ENCODE measurements at regions not wholly inside any gene's neighbourhood (a gene's known extent, or its start where the extent isn't known, plus 50 kb on each side); places are given as distances from the start of the nearest gene placed in this dataset.

GRCh38 chr10:36033808-36034207 is 391.7 kb upstream of the FZD8 start:
- H2BK120ac ChIP-seq (ENCODE audit: low read depth, low read length), result no peak overlapping the region
- no peak overlapping the region for H2BK12ac ChIP-seq (ENCODE audit: low read length)
- no peak overlapping the region for H3K4me2 ChIP-seq (ENCODE audit: insufficient read depth, low read length, poor library complexity, severe bottlenecking)
- H4K8ac ChIP-seq (ENCODE audit: low read depth, low read length), result no peak overlapping the region
- H2BK5ac ChIP-seq (ENCODE audit: low read length), result no peak overlapping the region
- H3K9me3 ChIP-seq (replicated peaks in 1 of 2; ENCODE audit: control insufficient read depth in 2 of 2, insufficient read depth in 1 of 2, low read depth in 1 of 2, low read length in 2 of 2), result peaks cover 0 to 2% of the 10 kb centered on the region in 2 donors
- H2AFZ ChIP-seq (ENCODE audit: low read length), result no peak overlapping the region
- no peaks in the 10 kb centered on the region for H3K27me3 ChIP-seq (ENCODE audit: control insufficient read depth in 3 of 3, insufficient read depth in 3 of 3, low read depth in 1 of 3, low read length in 3 of 3)
- no peak overlapping the region for H3K4me3 ChIP-seq (ENCODE audit: low read length in 2 of 2)
- DNase-seq (ENCODE audit: low spot score), result no peak
- no peak overlapping the region for H3K4ac ChIP-seq (ENCODE audit: low read length)
- no peaks in the 10 kb centered on the region for H3K79me1 ChIP-seq (ENCODE audit: low read depth, low read length)
- H3K18ac ChIP-seq (ENCODE audit: low read length), result no peak overlapping the region
- no peaks in the 10 kb centered on the region for H3K36me3 ChIP-seq (replicated peaks in 1 of 2; ENCODE audit: control insufficient read depth in 2 of 2, insufficient read depth in 2 of 2, low read length in 2 of 2)
- H2AK5ac ChIP-seq (ENCODE audit: low read depth, low read length), result no peak overlapping the region
- H3K27ac ChIP-seq (replicated peaks; ENCODE audit: low read length), result no peak overlapping the region
- no peak overlapping the region for H3K14ac ChIP-seq (ENCODE audit: low read length)
- no peaks in the 10 kb centered on the region for H3K4me1 ChIP-seq (ENCODE audit: control insufficient read depth in 2 of 2, insufficient read depth in 1 of 2, low read depth in 1 of 2, low read length in 2 of 2)
- H3K23ac ChIP-seq (ENCODE audit: low read depth, low read length, poor library complexity), result no peak overlapping the region
- H2BK15ac ChIP-seq (ENCODE audit: low read length), result no peak overlapping the region
- H4K91ac ChIP-seq (ENCODE audit: low read depth, low read length, poor library complexity), result no peak overlapping the region
- H3K9ac ChIP-seq (ENCODE audit: low read depth, low read length, poor library complexity), result no peak overlapping the region

- no peaks in the 10 kb centered on the region for H3K27me3 ChIP-seq (ENCODE audit: control insufficient read depth in 3 of 3, insufficient read depth in 3 of 3, low read depth in 1 of 3, low read length in 3 of 3)
- no peak overlapping the region for H4K8ac ChIP-seq (ENCODE audit: low read depth, low read length)
- no peak overlapping the region for H3K23ac ChIP-seq (ENCODE audit: low read depth, low read length, poor library complexity)
- no peak overlapping the region for H3K4me3 ChIP-seq (ENCODE audit: low read length in 2 of 2)
- H3K79me1 ChIP-seq (ENCODE audit: low read depth, low read length), result no peaks in the 10 kb centered on the region
- no peak for DNase-seq (ENCODE audit: low spot score)
- no CpG with 5 or more reads among the region's 3 CpGs for WGBS, 2 donors (ENCODE audit: extremely low coverage in 2 of 2, insufficient read length in 2 of 2, insufficient replicate concordance in 1 of 2)
- no peak overlapping the region for H2BK5ac ChIP-seq (ENCODE audit: low read length)
- peaks cover 0 to 2% of the 10 kb centered on the region in 2 donors for H3K9me3 ChIP-seq (replicated peaks in 1 of 2; ENCODE audit: control insufficient read depth in 2 of 2, insufficient read depth in 1 of 2, low read depth in 1 of 2, low read length in 2 of 2)
- H3K9ac ChIP-seq (ENCODE audit: low read depth, low read length, poor library complexity), result no peak overlapping the region
- H2AFZ ChIP-seq (ENCODE audit: low read length), result no peak overlapping the region
- H3K14ac ChIP-seq (ENCODE audit: low read length), result no peak overlapping the region
- H3K27ac ChIP-seq (replicated peaks; ENCODE audit: low read length), result no peak overlapping the region
- no peak overlapping the region for H2AK5ac ChIP-seq (ENCODE audit: low read depth, low read length)
- no peak overlapping the region for H3K18ac ChIP-seq (ENCODE audit: low read length)
- no peaks in the 10 kb centered on the region for H3K36me3 ChIP-seq (replicated peaks in 1 of 2; ENCODE audit: control insufficient read depth in 2 of 2, insufficient read depth in 2 of 2, low read length in 2 of 2)
- H2BK120ac ChIP-seq (ENCODE audit: low read depth, low read length), result no peak overlapping the region
- no peak overlapping the region for H4K91ac ChIP-seq (ENCODE audit: low read depth, low read length, poor library complexity)
- no peak overlapping the region for H3K4ac ChIP-seq (ENCODE audit: low read length)
- H3K4me1 ChIP-seq (ENCODE audit: control insufficient read depth in 2 of 2, insufficient read depth in 1 of 2, low read depth in 1 of 2, low read length in 2 of 2), result peaks cover 0 to 2% of the 10 kb centered on the region in 2 donors
- no peak overlapping the region for H2BK15ac ChIP-seq (ENCODE audit: low read length)
- H2BK12ac ChIP-seq (ENCODE audit: low read length), result no peak overlapping the region
- no peak overlapping the region for H3K4me2 ChIP-seq (ENCODE audit: insufficient read depth, low read length, poor library complexity, severe bottlenecking)
Measured at GRCh38 chr10:36030516-36030915, 388.4 kb upstream of the FZD8 start.

DNA sequence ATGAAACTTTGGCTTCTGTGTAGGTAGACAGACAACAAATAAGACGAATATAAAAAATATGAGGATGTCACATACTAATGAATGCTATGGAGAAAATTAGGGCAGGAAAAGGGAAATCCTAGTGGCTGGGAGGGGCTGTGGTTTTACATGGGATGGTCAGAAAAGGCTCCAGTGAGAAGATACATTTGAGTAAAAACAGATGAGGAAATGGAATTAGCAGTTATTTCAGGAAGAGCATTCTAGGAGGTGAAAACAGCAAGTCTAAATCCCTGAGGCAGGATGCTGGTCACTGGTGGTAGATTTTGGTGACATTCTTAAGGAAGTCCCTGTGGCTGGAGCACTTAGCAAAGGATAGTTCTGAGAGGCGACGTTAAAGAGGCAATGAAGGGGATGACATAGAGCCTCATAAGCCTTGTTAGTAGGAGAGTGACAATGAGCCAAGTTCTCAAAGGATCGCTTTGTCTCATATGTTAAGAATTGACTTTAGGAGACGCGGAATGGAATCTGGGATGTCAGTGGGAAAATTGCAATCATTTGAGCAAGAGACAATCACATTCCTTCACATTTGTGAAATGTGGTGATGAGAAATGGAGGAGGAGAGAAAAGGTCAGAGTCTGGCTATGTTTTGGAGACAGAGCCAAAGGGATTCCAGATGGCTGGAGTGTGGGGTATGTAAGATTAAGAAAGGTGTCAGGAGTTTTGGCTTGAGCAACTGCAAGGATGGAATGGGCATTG is 384.7 kb upstream of the FZD8 start:
- Histone ChIP-seq H2AFZ (ENCODE audit: low read length) (no peak overlapping the region), H2BK5ac (ENCODE audit: low read length) (no peak overlapping the region), H3K23ac (ENCODE audit: low read depth, low read length, poor library complexity) (no peak overlapping the region), H3K36me3 (replicated peaks in 1 of 2; ENCODE audit: control insufficient read depth in 2 of 2, insufficient read depth in 2 of 2, low read length in 2 of 2) (no peaks in the 10 kb centered on the region), H3K4me1 (ENCODE audit: control insufficient read depth in 2 of 2, insufficient read depth in 1 of 2, low read depth in 1 of 2, low read length in 2 of 2) (peaks cover 0 to 2% of the 10 kb centered on the region in 2 donors), H3K27me3 (ENCODE audit: control insufficient read depth in 3 of 3, insufficient read depth in 3 of 3, low read depth in 1 of 3, low read length in 3 of 3) (no peaks in the 10 kb centered on the region), H2BK15ac (ENCODE audit: low read length) (no peak overlapping the region), H4K8ac (ENCODE audit: low read depth, low read length) (no peak overlapping the region), H3K27ac (replicated peaks; ENCODE audit: low read length) (no peak overlapping the region), H3K9ac (ENCODE audit: low read depth, low read length, poor library complexity) (no peak overlapping the region), H3K4me3 (ENCODE audit: low read length in 2 of 2) (no peak overlapping the region), H4K91ac (ENCODE audit: low read depth, low read length, poor library complexity) (no peak overlapping the region), H2BK12ac (ENCODE audit: low read length) (no peak overlapping the region), H2BK120ac (ENCODE audit: low read depth, low read length) (no peak overlapping the region), H3K4me2 (ENCODE audit: insufficient read depth, low read length, poor library complexity, severe bottlenecking) (no peak overlapping the region), H3K18ac (ENCODE audit: low read length) (no peak overlapping the region), H2AK5ac (ENCODE audit: low read depth, low read length) (no peak overlapping the region), H3K14ac (ENCODE audit: low read length) (no peak overlapping the region), H3K4ac (ENCODE audit: low read length) (no peak overlapping the region), H3K79me1 (ENCODE audit: low read depth, low read length) (no peaks in the 10 kb centered on the region), H3K9me3 (replicated peaks in 1 of 2; ENCODE audit: control insufficient read depth in 2 of 2, insufficient read depth in 1 of 2, low read depth in 1 of 2, low read length in 2 of 2) (peaks cover 0 to under 1% of the 10 kb centered on the region in 2 donors)
- DNase-seq (ENCODE audit: low spot score), result no peak
- no CpG with 5 or more reads among the region's 6 CpGs for WGBS, 2 donors (ENCODE audit: extremely low coverage in 2 of 2, insufficient read length in 2 of 2, insufficient replicate concordance in 1 of 2)

DNA sequence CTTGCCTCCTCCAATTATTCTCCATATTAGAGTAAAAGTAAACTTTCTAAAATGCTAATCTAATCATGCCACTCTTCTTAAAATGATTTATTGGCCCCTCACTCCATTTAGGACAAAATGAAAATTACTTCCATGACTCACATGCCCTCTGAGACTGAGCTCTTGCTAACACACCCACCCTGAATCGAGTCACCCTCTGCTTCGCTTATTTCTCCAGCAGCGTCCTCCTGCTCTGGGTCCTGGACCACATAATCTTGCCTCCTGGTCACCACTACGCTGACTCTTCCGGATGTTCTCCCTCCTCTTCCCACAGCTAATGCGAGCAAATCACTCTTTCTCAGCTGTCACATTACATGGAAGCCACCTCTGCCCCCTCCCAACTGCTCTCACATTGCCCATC is 384.0 kb upstream of the FZD8 start:
- Histone ChIP-seq H3K14ac (ENCODE audit: low read length) (no peak overlapping the region), H3K27me3 (ENCODE audit: control insufficient read depth in 3 of 3, insufficient read depth in 3 of 3, low read depth in 1 of 3, low read length in 3 of 3) (no peaks in the 10 kb centered on the region), H2BK5ac (ENCODE audit: low read length) (no peak overlapping the region), H3K4me1 (ENCODE audit: control insufficient read depth in 2 of 2, insufficient read depth in 1 of 2, low read depth in 1 of 2, low read length in 2 of 2) (peaks cover 0 to 2% of the 10 kb centered on the region in 2 donors), H3K27ac (replicated peaks; ENCODE audit: low read length) (no peak overlapping the region), H3K9ac (ENCODE audit: low read depth, low read length, poor library complexity) (peak overlapping the region; percentile 53), H2AK5ac (ENCODE audit: low read depth, low read length) (no peak overlapping the region), H3K18ac (ENCODE audit: low read length) (no peak overlapping the region), H3K23ac (ENCODE audit: low read depth, low read length, poor library complexity) (no peak overlapping the region), H2BK12ac (ENCODE audit: low read length) (peak overlapping the region; percentile 91), H2BK120ac (ENCODE audit: low read depth, low read length) (no peak overlapping the region), H3K4ac (ENCODE audit: low read length) (no peak overlapping the region), H3K9me3 (replicated peaks in 1 of 2; ENCODE audit: control insufficient read depth in 2 of 2, insufficient read depth in 1 of 2, low read depth in 1 of 2, low read length in 2 of 2) (no peaks in the 10 kb centered on the region), H2BK15ac (ENCODE audit: low read length) (peak overlapping the region; percentile 63), H4K91ac (ENCODE audit: low read depth, low read length, poor library complexity) (no peak overlapping the region), H4K8ac (ENCODE audit: low read depth, low read length) (no peak overlapping the region), H3K36me3 (replicated peaks in 1 of 2; ENCODE audit: control insufficient read depth in 2 of 2, insufficient read depth in 2 of 2, low read length in 2 of 2) (no peaks in the 10 kb centered on the region), H2AFZ (ENCODE audit: low read length) (no peak overlapping the region), H3K4me2 (ENCODE audit: insufficient read depth, low read length, poor library complexity, severe bottlenecking) (no peak overlapping the region), H3K79me1 (ENCODE audit: low read depth, low read length) (no peaks in the 10 kb centered on the region), H3K4me3 (ENCODE audit: low read length in 2 of 2) (no peak overlapping the region)
- no CpG with 5 or more reads among the region's 6 CpGs for WGBS, 2 donors (ENCODE audit: extremely low coverage in 2 of 2, insufficient read length in 2 of 2, insufficient replicate concordance in 1 of 2)
- DNase-seq (ENCODE audit: low spot score), result no peak

All from neuronal stem cell (in vitro differentiated cells).